HUES6 (cell line): ENCODE measurements at regions not wholly inside any gene's neighbourhood (a gene's known extent, or its start where the extent isn't known, plus 50 kb on each side); places are given as distances from the start of the nearest gene placed in this dataset.
A peak's percentile ranks its signal among the peaks of the same experiment; 100 is the strongest.

Experiments used
- H3K27ac ChIP-seq: 2 replicates; pipeline ENCODE4 v1.7.0; 2013; ENCODE audit warnings: low read depth, mild to moderate bottlenecking, low read length, inconsistent platforms
- H3K27me3 ChIP-seq: 2 replicates; pipeline ENCODE4 v1.6.1; 2013; ENCODE audit warnings: low read length; ENCODE audit not compliant: control insufficient read depth, insufficient read depth
- H3K36me3 ChIP-seq: 2 replicates; pipeline ENCODE4 v1.6.1; 2013; ENCODE audit warnings: low read length; ENCODE audit not compliant: control insufficient read depth, insufficient read depth
- H3K4me1 ChIP-seq: 2 replicates; pipeline ENCODE4 v1.6.1; 2013; ENCODE audit warnings: low read length; ENCODE audit not compliant: control insufficient read depth, insufficient read depth
- H3K4me3 ChIP-seq: 2 replicates; pipeline ENCODE4 v1.5.1; 2013; ENCODE audit warnings: low read depth, low read length
- H3K9ac ChIP-seq: one replicate; pipeline ENCODE4 v1.6.1; 2013; ENCODE audit warnings: mild to moderate bottlenecking, low read length
- H3K9me3 ChIP-seq: 2 replicates; pipeline ENCODE4 v1.6.1; 2013; ENCODE audit warnings: low read depth, low read length; ENCODE audit not compliant: control insufficient read depth, insufficient read depth

GRCh38 chr18:39838831-39839230 is 2116.2 kb upstream of the PIK3C3 start:
- peaks cover 10% of the 10 kb centered on the region for H3K27me3 ChIP-seq
- H3K9me3 ChIP-seq = no peaks in the 10 kb centered on the region
- no peak overlapping the region for H3K9ac ChIP-seq
- H3K4me3 ChIP-seq = no peak overlapping the region
- no peak overlapping the region for H3K27ac ChIP-seq
- no peaks in the 10 kb centered on the region for H3K36me3 ChIP-seq
- H3K4me1 ChIP-seq = peaks cover 5% of the 10 kb centered on the region

DNA sequence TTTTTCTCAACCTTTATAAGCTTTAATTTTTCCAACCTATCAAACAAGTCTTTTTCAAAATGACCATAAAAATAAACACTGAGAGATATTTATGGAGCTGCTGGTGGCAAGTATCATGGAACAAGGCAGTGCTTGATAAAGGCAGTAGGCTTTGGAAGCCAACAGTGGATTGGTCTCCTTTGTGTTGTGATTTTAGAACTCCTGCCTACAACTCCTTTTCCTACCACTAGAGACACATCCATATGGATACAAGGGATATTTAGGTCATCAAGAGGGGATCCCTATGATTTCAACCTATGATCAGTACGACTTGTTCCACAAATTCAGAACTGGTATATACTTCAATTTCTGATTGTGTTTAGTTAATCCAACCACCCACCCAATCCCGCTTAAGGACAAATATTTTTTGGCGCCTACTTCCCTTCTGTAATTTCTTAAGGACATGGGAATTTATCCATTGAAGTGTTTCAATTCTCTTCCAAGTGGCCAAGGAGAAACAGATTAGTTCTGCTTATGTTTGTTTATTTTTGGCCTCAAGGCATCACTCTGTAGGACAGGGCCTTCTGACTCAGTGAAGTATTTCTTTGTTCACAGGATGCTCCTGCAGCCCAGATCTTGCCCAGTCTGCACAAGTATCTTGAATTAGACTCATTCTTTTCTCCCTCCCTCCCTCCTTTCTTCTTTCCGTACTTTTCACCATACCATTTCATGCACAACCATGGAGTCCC is 2119.6 kb upstream of the PIK3C3 start:
- no peaks in the 10 kb centered on the region for H3K4me1 ChIP-seq
- H3K27me3 ChIP-seq = no peaks in the 10 kb centered on the region
- no peak overlapping the region for H3K27ac ChIP-seq
- no peaks in the 10 kb centered on the region for H3K36me3 ChIP-seq
- H3K9ac ChIP-seq = no peak overlapping the region
- no peaks in the 10 kb centered on the region for H3K9me3 ChIP-seq
- H3K4me3 ChIP-seq = no peak overlapping the region

DNA sequence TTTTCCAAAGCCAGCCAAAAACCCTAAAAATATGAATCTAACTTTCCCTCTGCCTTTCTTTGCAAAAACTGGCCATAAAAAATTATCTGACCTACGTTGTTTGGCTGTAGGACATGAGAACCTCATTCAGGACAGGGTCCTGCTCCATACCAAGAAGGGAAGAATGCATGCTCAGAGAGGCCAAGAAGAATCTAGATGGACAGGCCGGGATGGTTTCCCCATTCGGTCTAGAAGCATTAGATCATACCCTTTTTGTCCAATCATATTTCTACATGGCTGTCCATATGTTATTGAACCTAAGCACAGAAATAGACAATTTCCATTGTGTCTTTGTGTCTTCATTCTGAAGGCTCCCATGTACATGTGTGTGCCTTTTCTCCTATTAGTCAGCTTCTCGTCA is 2120.4 kb upstream of the PIK3C3 start:
- Histone ChIP-seq H3K36me3 (no peaks in the 10 kb centered on the region), H3K9me3 (no peaks in the 10 kb centered on the region), H3K27ac (no peak overlapping the region), H3K4me3 (no peak overlapping the region), H3K27me3 (no peaks in the 10 kb centered on the region), H3K4me1 (no peaks in the 10 kb centered on the region), H3K9ac (no peak overlapping the region)

- Histone ChIP-seq H3K9me3 (no peaks in the 10 kb centered on the region), H3K27me3 (no peaks in the 10 kb centered on the region)
Measured at GRCh38 chr18:39825485-39826150, 2129.4 kb upstream of the PIK3C3 start.

GRCh38 chr18:39806525-39806924 is 2148.5 kb upstream of the PIK3C3 start:
- Histone ChIP-seq H3K36me3 (no peaks in the 10 kb centered on the region), H3K4me3 (no peak overlapping the region), H3K27ac (no peak overlapping the region), H3K9ac (no peak overlapping the region), H3K9me3 (peaks cover 15% of the 10 kb centered on the region), H3K4me1 (no peaks in the 10 kb centered on the region), H3K27me3 (no peaks in the 10 kb centered on the region)

More at GRCh38 chr18:39825485-39826150, 2129.4 kb upstream of the PIK3C3 start:
- H3K9ac ChIP-seq = no peak overlapping the region
- H3K4me1 ChIP-seq = peaks cover 4% of the 10 kb centered on the region; the same call in 1 of the 2 replicates
- H3K27ac ChIP-seq = no peak overlapping the region
- no peaks in the 10 kb centered on the region for H3K36me3 ChIP-seq
- no peak overlapping the region for H3K4me3 ChIP-seq

DNA sequence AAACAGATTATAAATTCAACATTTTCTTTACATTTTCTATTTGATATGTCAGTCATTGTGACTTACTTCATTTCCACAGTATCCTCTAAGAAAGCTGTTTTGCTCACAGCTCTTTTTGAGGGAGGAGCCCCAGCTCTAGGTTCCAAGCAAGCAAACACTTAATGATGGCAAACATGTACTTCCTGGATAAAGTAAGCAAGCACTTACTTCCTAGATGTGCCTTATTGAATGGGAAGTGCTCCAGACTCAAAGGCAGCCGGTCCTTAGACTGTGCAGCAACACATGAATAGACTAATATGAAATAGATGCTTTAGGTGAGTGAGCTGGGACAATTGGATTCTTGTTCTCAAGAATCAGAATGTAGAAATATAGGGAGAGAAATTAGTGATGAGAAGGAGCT is 2149.8 kb upstream of the PIK3C3 start:
- no peak overlapping the region for H3K4me3 ChIP-seq
- no peak overlapping the region for H3K9ac ChIP-seq
- H3K4me1 ChIP-seq = no peaks in the 10 kb centered on the region
- no peaks in the 10 kb centered on the region for H3K27me3 ChIP-seq
- H3K27ac ChIP-seq = no peak overlapping the region
- peaks cover 21% of the 10 kb centered on the region for H3K9me3 ChIP-seq
- H3K36me3 ChIP-seq = no peaks in the 10 kb centered on the region

DNA sequence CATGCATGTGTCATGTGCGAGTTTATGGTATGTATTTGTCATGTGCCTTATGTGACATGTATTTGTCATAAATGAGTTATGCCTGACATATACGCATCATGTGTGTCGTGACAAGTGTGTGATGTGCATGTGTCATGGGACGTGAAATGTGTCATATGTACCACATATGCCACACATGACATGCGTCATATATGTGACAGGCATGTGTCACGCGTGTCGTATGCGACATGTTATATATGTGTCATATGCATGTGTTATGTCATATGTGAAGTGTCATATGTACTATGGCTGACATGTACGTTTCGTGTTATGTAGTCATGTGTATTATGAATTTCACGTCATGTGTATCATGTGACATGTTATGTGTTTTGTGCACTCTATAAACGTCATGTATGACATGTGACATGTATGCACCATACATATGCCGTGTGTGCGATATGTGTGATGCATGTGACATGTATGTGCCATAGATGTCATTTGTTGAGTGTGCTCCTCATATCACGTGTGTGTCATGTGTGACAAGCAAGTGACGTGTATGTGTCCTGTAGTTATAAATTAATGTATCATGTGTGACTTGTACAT is 2152.3 kb upstream of the PIK3C3 start:
- H3K4me1 ChIP-seq = no peaks in the 10 kb centered on the region
- peaks cover 21% of the 10 kb centered on the region for H3K9me3 ChIP-seq
- H3K36me3 ChIP-seq = no peaks in the 10 kb centered on the region
- H3K27ac ChIP-seq = no peak overlapping the region
- no peaks in the 10 kb centered on the region for H3K27me3 ChIP-seq
- H3K4me3 ChIP-seq = no peak overlapping the region
- no peak overlapping the region for H3K9ac ChIP-seq

DNA sequence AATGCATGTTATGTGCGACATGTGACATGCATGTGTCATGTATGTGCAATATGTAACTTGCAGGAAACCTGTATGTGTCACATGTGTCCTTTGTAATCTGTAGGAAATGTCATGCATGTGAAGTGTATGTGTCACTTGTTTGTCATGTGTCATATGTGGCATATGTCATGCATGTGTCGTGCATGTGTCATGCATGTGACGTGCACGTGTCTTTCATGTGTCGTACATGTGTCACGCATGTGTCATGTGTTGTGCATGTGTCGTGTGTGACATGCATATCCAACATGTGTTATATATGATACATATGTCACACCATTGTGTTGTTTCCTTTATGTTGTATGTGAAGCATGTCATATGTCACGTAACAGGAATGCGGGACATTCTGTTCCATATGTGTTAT is 2153.2 kb upstream of the PIK3C3 start:
- Histone ChIP-seq H3K27ac (no peak overlapping the region), H3K4me1 (no peaks in the 10 kb centered on the region), H3K9me3 (peaks cover 21% of the 10 kb centered on the region), H3K27me3 (no peaks in the 10 kb centered on the region), H3K9ac (no peak overlapping the region), H3K4me3 (no peak overlapping the region), H3K36me3 (no peaks in the 10 kb centered on the region)

- Histone ChIP-seq H3K27me3 (no peaks in the 10 kb centered on the region), H3K9ac (no peak overlapping the region), H3K27ac (no peak overlapping the region), H3K36me3 (no peaks in the 10 kb centered on the region), H3K4me3 (no peak overlapping the region), H3K4me1 (peaks cover 6% of the 10 kb centered on the region; the same call in 1 of the 2 replicates), H3K9me3 (peaks cover 21% of the 10 kb centered on the region)
Measured at GRCh38 chr18:39801010-39801409, 2154.0 kb upstream of the PIK3C3 start.

- peaks cover 8% of the 10 kb centered on the region; the same call in 1 of the 2 replicates for H3K4me1 ChIP-seq
- no peaks in the 10 kb centered on the region for H3K36me3 ChIP-seq
- H3K9me3 ChIP-seq = peaks cover 21% of the 10 kb centered on the region
- H3K27ac ChIP-seq = no peak overlapping the region
- peak overlapping the region; percentile 69 for H3K4me3 ChIP-seq
- H3K27me3 ChIP-seq = no peaks in the 10 kb centered on the region
- H3K9ac ChIP-seq = no peak overlapping the region
Measured at GRCh38 chr18:39799006-39799405, 2156.0 kb upstream of the PIK3C3 start.

- H3K36me3 ChIP-seq = no peaks in the 10 kb centered on the region
- H3K4me1 ChIP-seq = peaks cover 13% of the 10 kb centered on the region; the same call in 1 of the 2 replicates
- no peak overlapping the region for H3K27ac ChIP-seq
- no peaks in the 10 kb centered on the region for H3K27me3 ChIP-seq
- H3K9me3 ChIP-seq = peaks cover 5% of the 10 kb centered on the region
- no peak overlapping the region for H3K4me3 ChIP-seq
- no peak overlapping the region for H3K9ac ChIP-seq
Measured at GRCh38 chr18:39796393-39796792, 2158.6 kb upstream of the PIK3C3 start.
